ENCODE measurements at regions not wholly inside any gene's neighbourhood (a gene's known extent, or its start where the extent isn't known, plus 50 kb on each side); places are given as distances from the start of the nearest gene placed in this dataset.

DNA sequence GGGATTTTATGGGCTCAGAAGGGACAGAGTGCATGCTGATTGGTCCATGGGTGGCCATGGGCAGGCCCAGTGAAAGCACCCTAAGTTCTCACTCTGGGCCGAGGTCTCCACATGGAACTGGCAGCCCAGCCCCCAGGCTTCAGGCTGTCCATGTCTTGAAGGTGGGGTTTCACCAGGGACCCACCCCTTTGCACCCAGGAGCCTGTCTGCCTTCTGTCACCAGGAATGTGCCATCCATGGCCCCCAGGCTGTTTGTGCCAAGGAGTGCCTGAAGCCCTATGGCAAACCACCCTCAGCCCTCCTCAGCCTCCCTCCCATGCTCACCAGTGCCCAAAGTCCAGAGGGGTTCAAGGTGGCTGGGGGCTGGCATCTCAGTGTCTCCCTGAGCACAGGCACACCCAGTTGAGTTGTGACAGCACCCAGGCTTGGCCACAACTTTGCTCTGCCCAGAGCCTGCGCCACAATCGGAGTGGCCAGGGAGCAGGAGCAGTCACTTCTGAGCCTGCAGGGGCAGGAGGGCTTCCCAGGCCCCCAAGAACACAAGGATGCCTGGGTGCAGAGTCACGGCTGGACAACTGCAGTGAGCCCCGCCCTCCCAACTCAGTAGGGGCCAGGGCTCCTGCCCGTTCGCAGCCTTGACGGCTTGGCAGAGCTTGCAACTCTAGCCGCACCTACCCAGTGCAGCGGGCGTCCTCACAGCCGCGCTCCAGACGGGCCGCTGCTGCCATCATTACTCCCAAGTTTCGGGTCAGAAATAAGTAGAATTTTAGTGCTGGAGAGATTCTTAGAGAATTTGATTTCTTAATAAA lies 185.3 kb upstream of the NUDT6 start:
- no peak overlapping the region for H3K4me2 ChIP-seq
- H3K9me2 ChIP-seq = no peaks in the 10 kb centered on the region
- no peak overlapping the region for H2AFZ ChIP-seq (ENCODE audit: low read depth)
- no peaks in the 10 kb centered on the region for H3K4me1 ChIP-seq (ENCODE audit: control insufficient read depth in 1 of 2, insufficient read depth in 2 of 2, low read depth in 1 of 2, low read length in 1 of 2)
- H4K20me1 ChIP-seq (ENCODE audit: insufficient read depth) = no peaks in the 10 kb centered on the region
- no peak for DNase-seq
- TF ChIP-seq RAD21 (IDR thresholded peaks at IDR 0.05; ENCODE audit: low read length) = no peak
- TF ChIP-seq RFX5 (IDR thresholded peaks at IDR 0.05; ENCODE audit: low read length) = no peak
- H3K9me3 ChIP-seq = no peaks in the 10 kb centered on the region; the same call in 1 of the 2 replicates
- H3K79me2 ChIP-seq (ENCODE audit: insufficient read depth) = no peaks in the 10 kb centered on the region
- ChIA-PET CTCF (no interaction called here), POLR2A (no interaction called here)
- H3K27me3 ChIP-seq (ENCODE audit: insufficient read depth) = no peaks in the 10 kb centered on the region
- peaks cover 0 to 7% of the 10 kb centered on the region in 2 experiments for H3K36me3 ChIP-seq (replicated peaks in 1 of 2; ENCODE audit: control insufficient read depth in 1 of 2, insufficient read depth in 2 of 2, low read length in 1 of 2)
- no peak overlapping the region for H3K4me3 ChIP-seq (ENCODE audit: low read depth in 2 of 2, low read length in 1 of 2)
- WGBS (ENCODE audit: low lambda C conversion rate) = 96% methylated on average over 12 of the region's 16 CpGs
- H3F3A ChIP-seq (replicated peaks; ENCODE audit: insufficient read depth) = peaks cover 5% of the 10 kb centered on the region
- H3K9ac ChIP-seq = no peak overlapping the region
- no peak overlapping the region for H3K27ac ChIP-seq (ENCODE audit: low read depth in 2 of 2, low read length in 1 of 2)

GRCh38 chr4:123109139-123109538 lies 186.7 kb upstream of the NUDT6 start:
- Histone ChIP-seq H3K9ac (no peak overlapping the region), H3K9me3 (no peaks in the 10 kb centered on the region), H3K36me3 (replicated peaks in 1 of 2; ENCODE audit: control insufficient read depth in 1 of 2, insufficient read depth in 2 of 2, low read length in 1 of 2) (peaks cover 0 to 12% of the 10 kb centered on the region in 2 experiments), H3K4me2 (no peak overlapping the region), H4K20me1 (ENCODE audit: insufficient read depth) (no peaks in the 10 kb centered on the region), H3K79me2 (ENCODE audit: insufficient read depth) (no peaks in the 10 kb centered on the region), H3K27me3 (ENCODE audit: insufficient read depth) (no peaks in the 10 kb centered on the region), H3K27ac (ENCODE audit: low read depth in 2 of 2, low read length in 1 of 2) (no peak overlapping the region), H3K4me3 (ENCODE audit: low read depth in 2 of 2, low read length in 1 of 2) (no peak overlapping the region), H3F3A (replicated peaks; ENCODE audit: insufficient read depth) (peaks cover 5% of the 10 kb centered on the region), H2AFZ (ENCODE audit: low read depth) (no peak overlapping the region), H3K9me2 (no peaks in the 10 kb centered on the region), H3K4me1 (ENCODE audit: control insufficient read depth in 1 of 2, insufficient read depth in 2 of 2, low read depth in 1 of 2, low read length in 1 of 2) (no peaks in the 10 kb centered on the region)
- POLR2A ChIA-PET = no interaction called here
- DNase-seq = no peak
- CTCF ChIA-PET = no interaction called here
- TF ChIP-seq EZH2phosphoT487 (IDR thresholded peaks at IDR 0.05; ENCODE audit: borderline replicate concordance, low read depth) = no peak
- no peak for TF ChIP-seq YY1 (IDR thresholded peaks at IDR 0.05; ENCODE audit: low read depth)
- TF ChIP-seq FOXM1 (IDR thresholded peaks at IDR 0.05; ENCODE audit: low read depth) = no peak
- TF ChIP-seq SIN3A (IDR thresholded peaks at IDR 0.05; ENCODE audit: borderline replicate concordance, low read depth, low read length) = no peak
- no peak for TF ChIP-seq RCOR1 (IDR thresholded peaks at IDR 0.05; ENCODE audit: low read length)
- TF ChIP-seq MXI1 (IDR thresholded peaks at IDR 0.05; ENCODE audit: low read depth, low read length) = no peak
- 94% methylated on average over 2 of the region's 2 CpGs for WGBS (ENCODE audit: low lambda C conversion rate)

GRCh38 chr4:123110147-123110546 lies 187.8 kb upstream of the NUDT6 start:
- H4K20me1 ChIP-seq (ENCODE audit: insufficient read depth) = no peaks in the 10 kb centered on the region
- no peaks in the 10 kb centered on the region for H3K79me2 ChIP-seq (ENCODE audit: insufficient read depth)
- H3K9me2 ChIP-seq = no peaks in the 10 kb centered on the region
- H2AFZ ChIP-seq (ENCODE audit: low read depth) = no peak overlapping the region
- no peak overlapping the region for H3K4me2 ChIP-seq
- H3K9ac ChIP-seq = no peak overlapping the region
- H3K9me3 ChIP-seq = no peaks in the 10 kb centered on the region
- no peak overlapping the region for H3K27ac ChIP-seq (ENCODE audit: low read depth in 2 of 2, low read length in 1 of 2)
- peaks cover 0 to 12% of the 10 kb centered on the region in 2 experiments for H3K36me3 ChIP-seq (replicated peaks in 1 of 2; ENCODE audit: control insufficient read depth in 1 of 2, insufficient read depth in 2 of 2, low read length in 1 of 2)
- ChIA-PET POLR2A (no interaction called here), CTCF (no interaction called here)
- no peaks in the 10 kb centered on the region for H3K27me3 ChIP-seq (ENCODE audit: insufficient read depth)
- H3K4me3 ChIP-seq (ENCODE audit: low read depth in 2 of 2, low read length in 1 of 2) = no peak overlapping the region
- peaks cover 5% of the 10 kb centered on the region for H3F3A ChIP-seq (replicated peaks; ENCODE audit: insufficient read depth)
- WGBS (ENCODE audit: low lambda C conversion rate) = 97% methylated on average over 1 of the region's 1 CpG
- no peak for DNase-seq
- H3K4me1 ChIP-seq (ENCODE audit: control insufficient read depth in 1 of 2, insufficient read depth in 2 of 2, low read depth in 1 of 2, low read length in 1 of 2) = no peaks in the 10 kb centered on the region
- TF ChIP-seq MXI1 (IDR thresholded peaks at IDR 0.05; ENCODE audit: low read depth, low read length) (no peak), TAF1 (IDR thresholded peaks at IDR 0.05; ENCODE audit: borderline replicate concordance, low read depth, low read length) (no peak), TEAD4 (IDR thresholded peaks at IDR 0.05; ENCODE audit: borderline replicate concordance, insufficient read depth) (no peak), NFIC (IDR thresholded peaks at IDR 0.05; ENCODE audit: borderline replicate concordance) (no peak), JUND (IDR thresholded peaks at IDR 0.05) (no peak), FOXM1 (IDR thresholded peaks at IDR 0.05; ENCODE audit: low read depth) (no peak), SMC3 (IDR thresholded peaks at IDR 0.05; ENCODE audit: low read depth, low read length) (no peak)
- TF ChIP-seq, protein P1, sequence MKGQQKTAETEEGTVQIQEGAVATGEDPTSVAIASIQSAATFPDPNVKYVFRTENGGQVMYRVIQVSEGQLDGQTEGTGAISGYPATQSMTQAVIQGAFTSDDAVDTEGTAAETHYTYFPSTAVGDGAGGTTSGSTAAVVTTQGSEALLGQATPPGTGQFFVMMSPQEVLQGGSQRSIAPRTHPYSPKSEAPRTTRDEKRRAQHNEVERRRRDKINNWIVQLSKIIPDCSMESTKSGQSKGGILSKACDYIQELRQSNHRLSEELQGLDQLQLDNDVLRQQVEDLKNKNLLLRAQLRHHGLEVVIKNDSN (IDR thresholded peaks at IDR 0.05; ENCODE audit: borderline replicate concordance, low read depth) = no peak

Data from SK-N-SH (cell line).